ENCODE measurements at regions not wholly inside any gene's neighbourhood (a gene's known extent, or its start where the extent isn't known, plus 50 kb on each side); places are given as distances from the start of the nearest gene placed in this dataset.
"Not testable (repeated sequence)": the region's sequence is repeated elsewhere in the genome, so short reads cannot be mapped to it uniquely, and the experiment has no call there.

DNA sequence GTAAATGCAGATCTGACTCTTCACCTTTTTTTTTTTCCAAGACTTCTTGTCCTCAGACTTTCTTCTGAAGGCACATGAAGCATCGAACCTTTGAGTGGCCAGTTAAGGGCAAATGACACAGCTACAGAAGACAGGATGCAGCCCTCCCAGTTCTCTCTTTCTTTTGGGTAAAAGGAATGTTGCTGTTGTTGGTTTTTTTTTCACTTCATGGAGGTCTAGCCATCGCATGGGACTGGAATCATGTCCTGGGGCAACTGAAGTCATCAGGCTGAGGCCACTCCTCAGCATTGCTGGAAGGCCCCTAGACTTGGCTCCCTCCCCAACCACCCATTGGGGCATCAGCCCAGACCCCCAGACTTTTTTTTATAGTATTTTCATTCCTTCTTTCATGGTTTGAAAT is 896.5 kb downstream of the SORCS1 start:
- DNase-seq (ENCODE audit: low spot score) (no peak), ATAC-seq (ENCODE audit: low FRiP score) (no peak)
- TF ChIP-seq, protein P1, sequence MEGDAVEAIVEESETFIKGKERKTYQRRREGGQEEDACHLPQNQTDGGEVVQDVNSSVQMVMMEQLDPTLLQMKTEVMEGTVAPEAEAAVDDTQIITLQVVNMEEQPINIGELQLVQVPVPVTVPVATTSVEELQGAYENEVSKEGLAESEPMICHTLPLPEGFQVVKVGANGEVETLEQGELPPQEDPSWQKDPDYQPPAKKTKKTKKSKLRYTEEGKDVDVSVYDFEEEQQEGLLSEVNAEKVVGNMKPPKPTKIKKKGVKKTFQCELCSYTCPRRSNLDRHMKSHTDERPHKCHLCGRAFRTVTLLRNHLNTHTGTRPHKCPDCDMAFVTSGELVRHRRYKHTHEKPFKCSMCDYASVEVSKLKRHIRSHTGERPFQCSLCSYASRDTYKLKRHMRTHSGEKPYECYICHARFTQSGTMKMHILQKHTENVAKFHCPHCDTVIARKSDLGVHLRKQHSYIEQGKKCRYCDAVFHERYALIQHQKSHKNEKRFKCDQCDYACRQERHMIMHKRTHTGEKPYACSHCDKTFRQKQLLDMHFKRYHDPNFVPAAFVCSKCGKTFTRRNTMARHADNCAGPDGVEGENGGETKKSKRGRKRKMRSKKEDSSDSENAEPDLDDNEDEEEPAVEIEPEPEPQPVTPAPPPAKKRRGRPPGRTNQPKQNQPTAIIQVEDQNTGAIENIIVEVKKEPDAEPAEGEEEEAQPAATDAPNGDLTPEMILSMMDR (IDR thresholded peaks at IDR 0.05), result no peak

DNA sequence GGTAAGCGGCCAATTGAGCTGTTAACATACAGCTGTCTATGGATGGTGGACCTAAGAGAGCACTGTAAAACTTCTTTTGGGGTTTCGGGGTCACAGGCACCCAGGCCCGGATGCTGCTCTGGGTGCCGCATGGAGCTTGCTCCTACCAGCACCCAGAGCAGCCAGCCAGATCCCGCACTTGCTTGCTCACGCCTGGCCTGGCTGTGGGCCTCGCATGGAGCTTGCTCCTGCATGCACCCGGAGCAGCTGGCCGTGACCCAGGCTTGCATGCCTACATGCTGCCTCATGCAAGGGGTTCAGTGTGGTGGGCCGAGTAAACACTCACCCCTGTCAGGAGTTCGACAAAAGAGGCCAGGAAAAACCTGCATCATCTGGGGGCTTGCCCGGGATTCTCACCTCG is 896.9 kb downstream of the SORCS1 start:
- TF ChIP-seq, protein P1 (IDR thresholded peaks at IDR 0.05), result no peak
- no peak for ATAC-seq (ENCODE audit: low FRiP score)
- DNase-seq (ENCODE audit: low spot score), result no peak

GRCh38 chr10:106257432-106257831 is 907.1 kb downstream of the SORCS1 start:
- ATAC-seq (ENCODE audit: low FRiP score), result not testable (repeated sequence)

DNA sequence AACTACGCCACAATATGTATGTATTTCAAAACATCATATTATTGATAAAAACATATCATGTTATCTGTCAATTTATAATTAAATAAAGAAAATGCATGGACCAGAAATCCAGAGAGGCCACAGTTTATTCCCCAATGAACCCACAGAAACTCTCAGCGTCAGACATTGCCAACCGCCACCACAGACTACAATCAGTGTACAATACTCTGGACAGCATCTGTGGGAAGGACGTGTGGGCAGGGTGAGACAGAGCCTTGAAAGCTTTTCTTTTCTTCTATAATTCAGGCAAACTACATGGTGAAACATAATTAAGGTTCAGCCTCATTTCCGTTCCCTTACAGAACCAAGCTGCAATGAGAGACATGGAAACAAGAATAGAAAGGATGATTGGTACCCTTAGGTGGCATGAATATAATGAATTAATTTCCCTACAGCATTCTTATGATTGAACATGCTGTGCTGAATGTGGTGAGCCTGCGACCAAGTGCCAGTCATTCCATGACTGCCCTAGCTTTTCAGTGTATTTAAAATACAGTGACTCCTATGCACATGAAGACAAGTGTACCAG is 909.3 kb downstream of the SORCS1 start:
- TF ChIP-seq, protein P1 (IDR thresholded peaks at IDR 0.05), result no peak
- DNase-seq (ENCODE audit: low spot score) (no peak), ATAC-seq (ENCODE audit: low FRiP score) (no peak)

More at GRCh38 chr10:106257432-106257831, 907.1 kb downstream of the SORCS1 start:
- DNase-seq (ENCODE audit: low spot score), result not testable (repeated sequence)

GRCh38 chr10:106254071-106254470 is 910.4 kb downstream of the SORCS1 start:
- DNase-seq (ENCODE audit: low spot score), result no peak
- TF ChIP-seq, protein P1 (IDR thresholded peaks at IDR 0.05), result no peak
- no peak for ATAC-seq (ENCODE audit: low FRiP score)

DNA sequence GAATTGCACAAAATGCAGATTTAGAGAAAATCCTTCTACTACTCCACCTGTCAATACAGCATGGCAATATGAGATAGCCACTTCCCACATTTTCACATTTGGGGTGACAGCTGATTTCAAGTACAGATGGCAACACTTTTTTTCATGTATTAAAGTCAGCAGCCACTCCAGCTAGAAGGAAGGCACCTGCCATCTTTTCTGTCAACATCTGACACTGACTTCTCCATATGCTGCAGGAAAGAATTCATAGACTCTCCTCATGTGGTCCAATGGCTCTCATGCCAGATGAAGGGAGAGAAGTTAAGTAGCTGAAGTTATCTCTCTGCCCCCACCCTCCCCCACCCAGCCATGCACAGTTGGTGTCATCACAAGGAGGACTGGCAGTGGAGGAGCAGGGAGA is 912.0 kb downstream of the SORCS1 start:
- DNase-seq (ENCODE audit: low spot score), result no peak
- no peak for ATAC-seq (ENCODE audit: low FRiP score)
- TF ChIP-seq, protein P1 (IDR thresholded peaks at IDR 0.05), result no peak

DNA sequence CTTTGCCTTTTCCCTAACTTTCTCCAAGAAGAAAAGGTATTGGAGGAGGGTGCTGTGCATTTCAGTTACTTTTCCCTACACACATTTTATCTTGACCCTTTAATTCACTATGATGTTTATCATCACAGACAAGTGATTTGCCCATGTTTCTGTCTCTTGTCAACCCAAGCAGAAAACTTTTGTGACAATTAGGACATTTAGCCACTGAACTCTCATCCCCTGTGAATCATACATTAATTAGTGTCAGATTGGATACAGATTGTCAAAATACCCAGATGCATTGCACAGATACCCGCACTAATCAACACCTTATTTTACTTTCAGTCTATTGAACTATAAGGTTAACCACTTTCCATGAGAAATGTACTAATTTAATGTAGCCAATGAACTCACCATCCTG is 912.9 kb downstream of the SORCS1 start:
- TF ChIP-seq, protein P1 (IDR thresholded peaks at IDR 0.05), result no peak
- ATAC-seq (ENCODE audit: low FRiP score), result no peak
- no peak for DNase-seq (ENCODE audit: low spot score)

DNA sequence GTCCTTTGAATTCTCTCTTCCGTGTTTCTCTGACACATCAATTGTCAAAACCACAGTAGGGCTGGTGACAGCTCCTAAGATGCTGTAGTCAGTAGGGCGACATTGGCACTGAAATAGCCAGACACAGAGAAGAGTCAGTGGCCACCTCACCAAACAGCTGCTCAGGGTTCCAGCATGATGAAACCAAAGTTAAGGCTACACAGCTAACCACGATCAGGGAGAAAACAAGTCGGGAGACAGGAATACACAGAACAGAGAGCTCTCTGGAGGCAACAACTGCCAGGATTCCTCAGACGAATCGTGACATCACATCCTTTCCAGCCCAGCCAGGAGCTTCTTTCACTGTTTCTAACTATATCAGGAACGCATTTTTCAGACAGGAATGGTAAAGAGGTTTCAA is 922.2 kb downstream of the SORCS1 start:
- ATAC-seq (ENCODE audit: low FRiP score) (no peak), DNase-seq (ENCODE audit: low spot score) (no peak)
- TF ChIP-seq, protein P1 (IDR thresholded peaks at IDR 0.05), result no peak

Data from omental fat pad (tissue), 3 donors.